ENCODE measurements at regions not wholly inside any gene's neighbourhood (a gene's known extent, or its start where the extent isn't known, plus 50 kb on each side); places are given as distances from the start of the nearest gene placed in this dataset.
"Not testable (repeated sequence)": the region's sequence is repeated elsewhere in the genome, so short reads cannot be mapped to it uniquely, and the experiment has no call there.

GRCh38 chr4:184335520-184335919 is 117.8 kb upstream of the ENPP6 start:
- DNase-seq (ENCODE audit: low read depth), result no peak

- DNase-seq (ENCODE audit: low read depth), result not testable (repeated sequence)
Observed at GRCh38 chr4:184333446-184333845, 115.8 kb upstream of the ENPP6 start.

GRCh38 chr4:184331268-184331995 is 113.8 kb upstream of the ENPP6 start:
- DNase-seq (ENCODE audit: low read depth), result no peak

DNA sequence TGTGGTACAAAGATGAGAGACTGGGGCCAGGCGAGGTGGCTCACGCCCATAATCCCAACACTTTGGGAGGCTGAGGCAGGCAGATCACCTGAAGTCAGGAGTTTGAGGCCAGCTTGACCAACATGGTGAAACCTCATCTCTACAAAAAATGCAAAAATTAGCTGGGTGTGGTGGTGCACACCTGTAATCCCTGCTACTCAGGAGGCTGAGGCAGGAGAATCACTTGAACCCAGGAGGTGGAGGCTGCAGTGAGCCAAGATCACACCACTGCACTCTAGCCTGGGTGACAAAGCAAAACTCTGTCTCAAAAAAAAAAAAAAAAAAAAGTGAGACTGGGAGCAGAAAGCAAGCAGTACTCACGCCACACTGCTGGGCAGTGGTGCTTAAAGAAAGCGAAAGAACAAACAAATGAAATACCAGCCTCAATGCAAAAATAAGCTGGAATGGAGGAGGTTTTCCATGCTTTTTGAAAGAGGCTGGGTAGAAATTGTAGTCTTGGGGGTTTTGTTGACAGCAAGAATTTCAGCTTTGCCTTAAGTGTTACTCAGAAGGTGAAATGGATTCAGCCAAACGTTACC is 112.9 kb upstream of the ENPP6 start:
- not testable (repeated sequence) for DNase-seq (ENCODE audit: low read depth)

GRCh38 chr4:184329659-184330400 is 112.2 kb upstream of the ENPP6 start:
- no peak for DNase-seq (ENCODE audit: low read depth)

GRCh38 chr4:184329235-184329634 is 111.6 kb upstream of the ENPP6 start:
- DNase-seq (ENCODE audit: low read depth), result no peak

- no peak for DNase-seq (ENCODE audit: low read depth)
Observed at GRCh38 chr4:184328022-184328736, 110.5 kb upstream of the ENPP6 start.

GRCh38 chr4:184324939-184325477 is 107.3 kb upstream of the ENPP6 start:
- no peak for DNase-seq (ENCODE audit: low read depth)

DNA sequence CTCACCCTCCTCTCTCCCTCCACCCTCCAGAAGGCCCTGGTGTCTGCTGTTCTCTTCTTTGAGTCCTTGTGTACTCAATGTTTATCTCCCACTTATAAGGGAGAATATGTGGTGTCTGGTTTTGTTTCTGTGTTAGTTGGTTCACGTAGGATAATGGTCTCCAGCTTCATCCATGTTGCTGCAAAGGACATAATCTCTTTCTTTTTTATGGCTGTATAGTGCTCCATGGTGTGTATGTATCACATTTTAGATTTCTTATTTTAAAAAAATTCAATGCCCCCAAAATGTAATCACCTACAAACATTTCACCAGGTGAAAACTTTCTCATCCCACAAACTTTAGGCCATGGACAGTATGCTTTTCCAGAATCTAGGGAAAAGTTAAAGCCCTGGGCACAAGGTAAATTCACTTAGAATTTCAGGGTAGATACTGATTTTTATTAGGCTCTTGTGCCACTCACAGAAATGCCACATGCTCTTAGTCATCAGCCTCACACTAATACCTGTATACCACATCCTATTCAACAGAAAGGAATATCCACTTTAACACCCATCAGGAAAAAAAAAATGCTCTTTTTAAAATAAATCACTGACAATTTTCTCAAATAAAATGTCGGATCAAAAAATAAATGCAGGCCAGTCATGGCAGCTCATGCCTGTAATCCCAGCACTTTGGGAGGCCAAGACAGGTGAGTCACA is 104.8 kb upstream of the ENPP6 start:
- no peak for DNase-seq (ENCODE audit: low read depth)

DNA sequence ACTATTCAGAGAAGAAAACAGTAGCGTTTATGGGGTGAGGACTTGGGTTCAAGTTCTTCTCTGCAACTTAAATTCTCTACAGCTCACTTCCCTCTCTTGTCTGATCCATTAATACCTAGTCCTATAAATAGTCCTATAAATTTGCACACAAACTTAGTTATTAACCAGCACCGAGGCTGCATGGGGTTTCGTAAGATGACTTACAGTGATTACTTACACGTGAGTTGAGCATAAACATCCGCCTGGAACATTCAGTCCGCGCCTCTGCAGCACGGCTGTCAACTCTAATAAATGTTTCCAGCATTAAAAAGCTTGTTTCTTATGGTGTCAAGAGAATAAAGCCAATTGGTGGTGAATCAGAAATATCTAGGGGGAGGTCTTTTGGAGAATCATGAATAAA is 103.0 kb upstream of the ENPP6 start:
- DNase-seq (ENCODE audit: low read depth), result no peak

- DNase-seq (ENCODE audit: low read depth), result no peak
Observed at GRCh38 chr4:184318852-184319251, 101.2 kb upstream of the ENPP6 start.

- DNase-seq (ENCODE audit: low read depth), result no peak
Observed at GRCh38 chr4:184317234-184317918, 99.7 kb upstream of the ENPP6 start.

DNA sequence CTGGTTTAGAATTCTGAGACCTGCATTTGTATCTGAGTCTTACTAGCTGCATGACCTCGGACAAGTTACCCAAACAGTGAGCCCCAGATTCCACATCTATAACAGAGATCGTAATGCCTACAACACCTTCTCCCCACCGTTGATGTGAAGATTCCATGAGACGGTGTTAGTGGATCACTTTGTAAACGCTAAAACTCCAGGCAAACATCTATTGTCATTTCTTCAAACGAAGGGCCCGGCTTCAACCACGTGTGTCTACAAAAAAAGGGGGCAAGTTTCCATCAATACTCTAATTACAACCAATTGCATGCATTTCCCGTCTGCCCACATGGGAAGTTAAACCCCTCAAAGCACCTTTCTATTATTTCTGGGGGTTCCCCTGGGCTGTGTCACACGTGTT is 99.1 kb upstream of the ENPP6 start:
- DNase-seq (ENCODE audit: low read depth), result no peak

- DNase-seq (ENCODE audit: low read depth), result no peak
Observed at GRCh38 chr4:184315675-184316359, 98.1 kb upstream of the ENPP6 start.

DNA sequence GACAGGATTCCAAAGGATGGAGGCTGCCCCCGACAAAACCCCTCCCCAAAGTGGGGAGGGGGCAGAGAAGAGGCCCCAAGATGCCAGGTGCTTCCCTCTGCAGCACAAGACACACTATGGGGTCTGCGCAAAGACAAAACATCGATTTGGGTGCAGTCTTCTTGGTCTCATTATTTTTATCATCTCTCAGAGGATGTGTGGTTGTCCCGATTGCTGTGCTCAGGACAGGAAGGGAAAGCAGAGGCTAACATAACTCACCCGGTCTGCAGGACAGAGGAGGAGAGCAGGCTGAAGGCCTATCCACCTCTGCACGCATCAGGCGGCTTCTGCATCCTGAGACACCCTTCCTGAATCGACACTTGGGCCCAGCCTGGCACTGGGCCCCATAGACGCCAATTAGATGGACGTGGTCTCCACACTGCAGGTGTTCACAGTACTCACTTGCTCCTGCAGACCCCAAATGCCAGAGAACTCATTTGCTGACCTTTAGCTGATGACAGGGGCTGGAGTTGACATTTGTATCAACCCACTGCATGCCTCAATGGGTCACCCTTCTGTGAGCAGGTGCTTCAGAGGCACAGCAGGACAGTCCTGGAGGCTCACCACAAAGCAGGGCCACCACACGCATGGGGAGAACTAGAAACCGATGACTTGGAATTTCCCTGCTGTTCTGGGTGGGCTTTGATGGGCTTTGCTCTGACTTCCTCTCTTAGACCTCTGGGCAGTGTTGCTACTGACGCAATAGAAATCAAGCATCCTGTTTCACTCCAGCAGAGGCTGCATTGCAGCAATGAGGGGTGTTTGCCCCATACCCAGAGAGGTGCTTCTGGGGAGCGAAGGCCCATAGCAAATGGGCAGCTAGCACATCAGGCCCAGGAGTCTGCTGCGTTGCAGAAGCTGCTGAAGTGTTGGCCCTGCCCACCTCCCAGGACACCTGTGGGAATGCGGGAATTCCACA is 96.3 kb upstream of the ENPP6 start:
- DNase-seq (ENCODE audit: low read depth), result no peak

DNA sequence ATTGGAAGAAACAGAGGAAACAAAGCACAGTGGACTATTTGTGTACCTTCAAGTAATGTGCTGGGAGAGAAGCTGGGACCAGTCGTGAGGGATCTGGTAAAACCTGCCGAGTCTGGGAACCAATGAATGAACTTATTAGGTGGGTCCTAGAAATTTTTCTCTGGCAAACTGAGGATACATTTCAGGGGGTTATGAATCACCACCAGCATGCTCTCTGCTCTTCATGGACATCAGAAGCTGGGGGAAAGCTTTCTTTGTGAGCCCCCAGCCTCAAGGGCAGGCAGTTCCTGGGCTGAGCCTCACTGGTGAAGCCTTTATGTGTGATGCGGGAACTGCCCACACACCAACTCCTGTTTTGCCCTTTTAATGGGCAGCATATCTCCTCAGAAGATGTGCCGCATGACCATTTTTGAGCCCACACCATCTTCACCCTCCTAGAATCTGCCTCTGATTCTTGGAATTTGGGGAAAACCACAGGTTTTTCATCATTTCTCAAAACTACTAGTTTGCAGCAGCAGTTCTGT is 95.4 kb upstream of the ENPP6 start:
- no peak for DNase-seq (ENCODE audit: low read depth)

DNA sequence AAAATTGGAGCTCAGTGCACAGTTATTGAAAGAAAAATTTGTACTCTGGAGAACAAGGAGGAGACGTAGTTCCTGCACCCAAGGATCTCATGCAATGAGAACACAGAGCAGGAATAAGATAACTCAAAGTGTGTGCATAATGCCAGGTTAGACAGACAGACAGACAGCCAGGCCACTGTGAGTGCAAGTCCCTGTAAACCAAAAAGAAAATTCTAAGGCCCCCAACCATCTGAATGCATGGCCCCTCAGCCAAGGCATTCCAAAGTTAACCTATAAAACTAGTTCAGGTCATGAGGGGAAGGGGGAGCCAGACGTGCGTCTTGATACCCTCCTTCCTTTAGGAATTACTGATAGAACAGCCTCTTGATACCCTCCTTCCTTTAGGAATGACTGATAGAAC is 94.5 kb upstream of the ENPP6 start:
- no peak for DNase-seq (ENCODE audit: low read depth)

DNA sequence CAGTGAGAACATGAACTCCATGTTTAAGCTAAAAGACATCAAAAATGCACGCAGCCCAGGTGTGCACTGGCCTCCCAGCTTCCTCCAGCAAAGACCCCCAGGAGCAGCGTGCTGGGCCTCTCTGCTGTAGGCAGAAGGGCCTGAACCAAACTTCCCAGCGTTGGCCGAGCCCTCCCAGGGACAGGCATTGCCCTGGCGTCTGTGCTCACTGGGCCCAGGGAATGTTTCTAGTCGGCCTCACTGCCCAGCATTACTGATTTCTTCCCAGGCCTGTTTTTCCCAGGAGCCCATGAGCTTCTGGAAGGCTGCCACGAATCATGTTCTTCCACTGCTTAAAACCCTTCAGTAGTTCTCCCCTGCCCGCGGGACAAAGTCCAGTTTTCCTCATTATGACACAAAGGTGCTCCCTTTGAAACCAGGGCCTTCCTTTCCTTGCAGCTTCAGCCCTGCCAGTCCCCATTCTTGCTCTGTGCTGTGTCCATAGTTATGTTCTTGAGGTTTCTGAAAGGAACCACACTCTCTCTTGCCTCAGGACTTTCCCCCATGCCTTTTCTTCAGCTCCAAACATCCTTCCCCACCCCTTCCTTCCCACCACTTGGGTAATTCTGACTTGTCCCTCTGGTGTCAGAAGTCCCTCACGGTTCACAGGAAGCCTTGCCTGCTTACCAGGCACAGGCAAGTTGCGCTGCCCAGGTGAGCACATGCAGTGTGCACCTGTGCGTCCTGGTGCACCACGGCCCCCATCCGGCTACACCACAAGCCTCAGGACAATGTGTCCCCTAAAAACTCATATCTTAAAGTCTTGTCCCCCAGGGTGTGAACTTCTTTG is 93.4 kb upstream of the ENPP6 start:
- no peak for DNase-seq (ENCODE audit: low read depth)
